Esophagus muscularis mucosa (tissue), 3 donors: ENCODE measurements at regions not wholly inside any gene's neighbourhood (a gene's known extent, or its start where the extent isn't known, plus 50 kb on each side); places are given as distances from the start of the nearest gene placed in this dataset.

Source experiments
- POLR2A ChIP-seq: fragments of 450-650 bp; IDR thresholded peaks from one replicate; pipeline ENCODE4 v1.6.1; 2017; ENCODE audit warnings: antibody characterized with exemption, moderate library complexity, mild to moderate bottlenecking, low read depth
- POLR2AphosphoS5 ChIP-seq, 2 donors: sonication (generic); formaldehyde crosslinking; IDR thresholded peaks; one replicate each; pipeline ENCODE4 v1.6.1; 2017; ENCODE audit warnings: antibody characterized with exemption in 2 of 2
- TF ChIP-seq, protein P1 (sequence below), 3 experiments: fragments of 200-600 bp in 2 of 3; fragments of 450-650 bp in 1 of 3; sonication (generic) in 2 of 3; IDR thresholded peaks; one replicate each; pipeline ENCODE4 v1.5.1; 2017 to 2019; ENCODE audit warnings: antibody characterized with exemption in 3 of 3, mild to moderate bottlenecking in 2 of 3, moderate library complexity in 1 of 3

- TF ChIP-seq, protein P1, sequence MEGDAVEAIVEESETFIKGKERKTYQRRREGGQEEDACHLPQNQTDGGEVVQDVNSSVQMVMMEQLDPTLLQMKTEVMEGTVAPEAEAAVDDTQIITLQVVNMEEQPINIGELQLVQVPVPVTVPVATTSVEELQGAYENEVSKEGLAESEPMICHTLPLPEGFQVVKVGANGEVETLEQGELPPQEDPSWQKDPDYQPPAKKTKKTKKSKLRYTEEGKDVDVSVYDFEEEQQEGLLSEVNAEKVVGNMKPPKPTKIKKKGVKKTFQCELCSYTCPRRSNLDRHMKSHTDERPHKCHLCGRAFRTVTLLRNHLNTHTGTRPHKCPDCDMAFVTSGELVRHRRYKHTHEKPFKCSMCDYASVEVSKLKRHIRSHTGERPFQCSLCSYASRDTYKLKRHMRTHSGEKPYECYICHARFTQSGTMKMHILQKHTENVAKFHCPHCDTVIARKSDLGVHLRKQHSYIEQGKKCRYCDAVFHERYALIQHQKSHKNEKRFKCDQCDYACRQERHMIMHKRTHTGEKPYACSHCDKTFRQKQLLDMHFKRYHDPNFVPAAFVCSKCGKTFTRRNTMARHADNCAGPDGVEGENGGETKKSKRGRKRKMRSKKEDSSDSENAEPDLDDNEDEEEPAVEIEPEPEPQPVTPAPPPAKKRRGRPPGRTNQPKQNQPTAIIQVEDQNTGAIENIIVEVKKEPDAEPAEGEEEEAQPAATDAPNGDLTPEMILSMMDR (IDR thresholded peaks at IDR 0.05): no peak
- no peak for TF ChIP-seq POLR2A
- TF ChIP-seq POLR2AphosphoS5 (IDR thresholded peaks at IDR 0.05): no peak
These were observed 217.5 kb downstream of the NCK2 start for GRCh38 chr2:105962221-105962620.
